Testis (tissue), 2 donors: ENCODE measurements at regions not wholly inside any gene's neighbourhood (a gene's known extent, or its start where the extent isn't known, plus 50 kb on each side); places are given as distances from the start of the nearest gene placed in this dataset.
A peak's percentile ranks its signal among the peaks of the same experiment; 100 is the strongest.

ENCODE experiments used
- DNase-seq: peaks from one replicate; pipeline ENCODE4 v3.0.0-alpha.2; 2019
- H3K27ac ChIP-seq, 2 donors: fragments of 200-600 bp; sonication (generic); one replicate each; pipeline ENCODE4 v1.5.1; 2019
- H3K27me3 ChIP-seq: fragments of 200-600 bp; sonication (generic); one replicate; pipeline ENCODE4 v1.5.1; 2019
- H3K36me3 ChIP-seq: fragments of 200-600 bp; sonication (generic); one replicate; pipeline ENCODE4 v1.5.1; 2017; ENCODE audit warnings: low read depth; ENCODE audit errors: missing control alignments
- H3K4me1 ChIP-seq: fragments of 200-600 bp; sonication (generic); one replicate; pipeline ENCODE4 v1.5.1; 2019
- H3K4me3 ChIP-seq, 2 donors: fragments of 200-600 bp; sonication (generic); one replicate each; pipeline ENCODE4 v1.5.1; 2017 to 2019
- H3K9me3 ChIP-seq: fragments of 200-600 bp; sonication (generic); one replicate; pipeline ENCODE4 v1.5.1; 2017
- CTCF ChIP-seq, 3 experiments: fragments of 450-650 bp in 2 of 3; fragments of 200-600 bp in 1 of 3; sonication (generic) in 1 of 3; IDR thresholded peaks; one replicate each; pipeline ENCODE4 v1.5.1; 2016 to 2019; ENCODE audit warnings: antibody characterized with exemption in 3 of 3, mild to moderate bottlenecking in 2 of 3, moderate library complexity in 1 of 3
- POLR2A ChIP-seq: fragments of 450-650 bp; IDR thresholded peaks from one replicate; pipeline ENCODE4 v1.6.1; 2017; ENCODE audit warnings: antibody characterized with exemption, mild to moderate bottlenecking, moderate library complexity
- WGBS, 2 donors: methylation state at CpG; one replicate each; pipeline ENCODE4 v1.1.5; 2018; 5-methylcytosine and 5-hydroxymethylcytosine counted together
- intact Hi-C: fragments of 100-400 bp; cut with DNase I; formaldehyde crosslinking; loops from one replicate; pipeline ENCODE4 v1.15.1; 2023; ENCODE audit warnings: low total_unique reads

- Histone ChIP-seq H3K27me3 (no peaks in the 10 kb centered on the region), H3K9me3 (no peaks in the 10 kb centered on the region), H3K4me3 (no peak overlapping the region), H3K36me3 (no peaks in the 10 kb centered on the region), H3K27ac (no peak overlapping the region), H3K4me1 (peaks cover 3% of the 10 kb centered on the region)
- WGBS, 2 donors, result 50 to 54% methylated on average over 8 of the region's 8 CpGs
- DNase-seq, result peak; percentile 80
- no peak for TF ChIP-seq POLR2A
- TF ChIP-seq CTCF (IDR thresholded peaks at IDR 0.05), result no peak
- intact Hi-C loops, result no loop called here
Measured at GRCh38 chr5:125043781-125044391, 297.4 kb upstream of the ZNF608 start.

- Histone ChIP-seq H3K27ac (no peak overlapping the region), H3K4me3 (no peak overlapping the region), H3K36me3 (no peaks in the 10 kb centered on the region), H3K9me3 (no peaks in the 10 kb centered on the region), H3K4me1 (peaks cover 3% of the 10 kb centered on the region), H3K27me3 (no peaks in the 10 kb centered on the region)
- intact Hi-C loops, result no loop called here
- no peak for DNase-seq
- WGBS, 2 donors, result 88 to 91% methylated on average over 8 of the region's 8 CpGs
- TF ChIP-seq POLR2A (no peak), CTCF (IDR thresholded peaks at IDR 0.05) (no peak)
Measured at GRCh38 chr5:125044491-125045282, 298.2 kb upstream of the ZNF608 start.

- H3K4me3 ChIP-seq, result no peak overlapping the region
- DNase-seq, result no peak
- H3K27me3 ChIP-seq, result no peaks in the 10 kb centered on the region
- peaks cover 3% of the 10 kb centered on the region for H3K4me1 ChIP-seq
- TF ChIP-seq POLR2A, result no peak
- no peak for TF ChIP-seq CTCF (IDR thresholded peaks at IDR 0.05)
- no peak overlapping the region for H3K27ac ChIP-seq
- H3K36me3 ChIP-seq, result no peaks in the 10 kb centered on the region
- no peaks in the 10 kb centered on the region for H3K9me3 ChIP-seq
- 90 to 94% methylated on average over 3 of the region's 3 CpGs for WGBS, 2 donors
- intact Hi-C loops, result no loop called here
Measured at GRCh38 chr5:125045646-125046045, 299.2 kb upstream of the ZNF608 start.

GRCh38 chr5:125046838-125047237 lies 300.4 kb upstream of the ZNF608 start:
- H3K27ac ChIP-seq, result no peak overlapping the region
- intact Hi-C loops, result no loop called here

More at GRCh38 chr5:125046838-125047237, 300.4 kb upstream of the ZNF608 start:
- H3K4me1 ChIP-seq, result peaks cover 3% of the 10 kb centered on the region
- H3K9me3 ChIP-seq, result no peaks in the 10 kb centered on the region
- H3K4me3 ChIP-seq, result no peak overlapping the region
- no peaks in the 10 kb centered on the region for H3K36me3 ChIP-seq
- TF ChIP-seq POLR2A (no peak), CTCF (IDR thresholded peaks at IDR 0.05) (no peak)
- 100% methylated on average over 1 of the region's 1 CpG for whole genome bisulfite sequencing, 2 donors
- DNase-seq, result no peak
- H3K27me3 ChIP-seq, result no peaks in the 10 kb centered on the region
